ENCODE measurements at regions not wholly inside any gene's neighbourhood (a gene's known extent, or its start where the extent isn't known, plus 50 kb on each side); places are given as distances from the start of the nearest gene placed in this dataset.

- TF ChIP-seq POLR2A (IDR thresholded peaks at IDR 0.05) (no peak), CTCF (IDR thresholded peaks at IDR 0.05) (no peak)
These were observed 111.4 kb upstream of the NANOS1 start for GRCh38 chr10:118918116-118918515.
